CD14-positive monocyte (primary cell): ENCODE measurements at regions not wholly inside any gene's neighbourhood (a gene's known extent, or its start where the extent isn't known, plus 50 kb on each side); places are given as distances from the start of the nearest gene placed in this dataset.

Experiments used
- DNase-seq, 3 donors: peaks; one replicate each; pipeline ENCODE4 v3.0.0-alpha.2; 2011 to 2022
- H2AFZ ChIP-seq: 2 replicates; pipeline ENCODE4 v1.6.0; 2012; ENCODE audit warnings: mild to moderate bottlenecking, low read depth, low read length, inconsistent platforms; ENCODE audit not compliant: insufficient read depth, poor library complexity, severe bottlenecking
- H3K27ac ChIP-seq, 2 donors: 1 replicate in 1 of 2; 2 replicates in 1 of 2; pipeline ENCODE4 v1.5.1; 2012 to 2013; ENCODE audit warnings: low read length in 2 of 2, control low read depth in 1 of 2, inconsistent platforms in 1 of 2, low read depth in 1 of 2, mild to moderate bottlenecking in 1 of 2
- H3K27me3 ChIP-seq, 2 donors: one replicate each; pipeline versions ENCODE4 v1.6.0 to v1.6.1; 2011 to 2013; ENCODE audit warnings: low read length in 2 of 2; ENCODE audit not compliant: control insufficient read depth in 2 of 2, insufficient read depth in 2 of 2
- H3K36me3 ChIP-seq, 2 donors: replicated peaks in 1 of 2; 1 replicate in 1 of 2; 2 replicates in 1 of 2; pipeline versions ENCODE4 v1.5.1 to v1.6.1; 2012 to 2013; ENCODE audit warnings: low read length in 2 of 2, control low read depth in 1 of 2, inconsistent platforms in 1 of 2, mild to moderate bottlenecking in 1 of 2; ENCODE audit not compliant: insufficient read depth in 2 of 2, control insufficient read depth in 1 of 2
- H3K4me1 ChIP-seq, 2 donors: 1 replicate in 1 of 2; 2 replicates in 1 of 2; pipeline versions ENCODE4 v1.5.1 to v1.6.1; 2012 to 2013; ENCODE audit warnings: low read length in 2 of 2, control low read depth in 1 of 2, inconsistent platforms in 1 of 2, mild to moderate bottlenecking in 1 of 2, moderate library complexity in 1 of 2; ENCODE audit not compliant: insufficient read depth in 2 of 2, control insufficient read depth in 1 of 2
- H3K4me2 ChIP-seq: replicated peaks from 2 replicates; pipeline ENCODE3; 2012; ENCODE audit warnings: low read length, moderate library complexity, mild to moderate bottlenecking; ENCODE audit not compliant: poor library complexity, severe bottlenecking; ENCODE audit errors: extremely low read depth
- H3K4me3 ChIP-seq, 3 experiments: fragments of 200-600 bp in 1 of 3; sonication (generic) in 1 of 3; replicated peaks in 1 of 3; 1 replicate in 2 of 3; 2 replicates in 1 of 3; pipeline ENCODE4 v1.5.1; 2011 to 2013; ENCODE audit warnings: low read length in 3 of 3, mild to moderate bottlenecking in 3 of 3, control low read depth in 2 of 3, low read depth in 2 of 3, inconsistent platforms in 1 of 3, moderate library complexity in 1 of 3
- H3K79me2 ChIP-seq: 2 replicates; pipeline ENCODE4 v1.6.0; 2012; ENCODE audit warnings: mild to moderate bottlenecking, control low read depth, inconsistent platforms, low read length, moderate library complexity; ENCODE audit not compliant: insufficient read depth
- H3K9ac ChIP-seq: 2 replicates; pipeline ENCODE4 v1.6.0; 2017; ENCODE audit warnings: low read length, mild to moderate bottlenecking; ENCODE audit not compliant: insufficient read depth, poor library complexity, severe bottlenecking
- H3K9me3 ChIP-seq, 2 donors: replicated peaks in 1 of 2; 1 replicate in 1 of 2; 2 replicates in 1 of 2; pipeline versions ENCODE4 v1.5.1 to v1.6.1; 2012 to 2013; ENCODE audit warnings: low read length in 2 of 2, control low read depth in 1 of 2; ENCODE audit not compliant: control insufficient read depth in 1 of 2, insufficient read depth in 1 of 2
- H4K20me1 ChIP-seq: 2 replicates; pipeline ENCODE4 v1.6.0; 2012; ENCODE audit warnings: mild to moderate bottlenecking, low read length, control low read depth, moderate library complexity; ENCODE audit not compliant: insufficient read depth
- H3K27ac Mint-ChIP-seq, 7 donors: one replicate each; pipeline ENCODE4 v1.8.0; 2020; ENCODE audit warnings: mild to moderate bottlenecking in 7 of 7, mixed read lengths in 7 of 7, moderate library complexity in 6 of 7, inconsistent platforms in 2 of 7
- H3K27me3 Mint-ChIP-seq, 3 donors: one replicate each; pipeline ENCODE4 v1.8.0; 2021 to 2022; ENCODE audit warnings: low read depth in 3 of 3, mild to moderate bottlenecking in 3 of 3, mixed read lengths in 3 of 3, moderate library complexity in 3 of 3, inconsistent platforms in 1 of 3
- H3K36me3 Mint-ChIP-seq, 2 donors: one replicate each; pipeline ENCODE4 v1.8.0; 2020; ENCODE audit warnings: mixed read lengths in 2 of 2, inconsistent platforms in 1 of 2, mild to moderate bottlenecking in 1 of 2
- H3K4me1 Mint-ChIP-seq: one replicate; pipeline ENCODE4 v1.8.0; 2020; ENCODE audit warnings: mild to moderate bottlenecking, mixed read lengths
- H3K4me3 Mint-ChIP-seq, 2 donors: one replicate each; pipeline ENCODE4 v1.8.0; 2020; ENCODE audit warnings: mild to moderate bottlenecking in 2 of 2, mixed read lengths in 2 of 2, moderate library complexity in 1 of 2
- H3K9me3 Mint-ChIP-seq, 7 donors: one replicate each; pipeline ENCODE4 v1.8.0; 2020 to 2022; ENCODE audit warnings: mixed read lengths in 7 of 7, mild to moderate bottlenecking in 6 of 7, moderate library complexity in 6 of 7, inconsistent platforms in 2 of 7
- CTCF ChIP-seq: fragments of 200-600 bp; IDR thresholded peaks from one replicate; pipeline ENCODE4 v1.8.0; 2022; ENCODE audit warnings: antibody characterized with exemption, mild to moderate bottlenecking
- WGBS: methylation state at CpG from one replicate; pipeline ENCODE4 v1.1.5; 2013; ENCODE audit warnings: missing lambda C conversion rate; ENCODE audit not compliant: insufficient coverage; 5-methylcytosine and 5-hydroxymethylcytosine counted together
- intact Hi-C, 2 donors: fragments of 100-400 bp; cut with micrococcal nuclease; formaldehyde crosslinking; loops; one replicate each; pipeline versions ENCODE4 v1.15.0 to v1.15.1; 2023

GRCh38 chr4:79497001-79497400, 89.0 kb upstream of the GK2 start:
- no peak overlapping the region for H3K4me3 Mint-ChIP-seq

GRCh38 chr4:79495447-79495846, 87.4 kb upstream of the GK2 start:
- no peaks in the 10 kb centered on the region for H4K20me1 ChIP-seq
- H3K79me2 ChIP-seq = no peaks in the 10 kb centered on the region
- no peak overlapping the region for H2AFZ ChIP-seq
- no peaks in the 10 kb centered on the region for H3K36me3 Mint-ChIP-seq
- no peaks in the 10 kb centered on the region for H3K36me3 ChIP-seq
- 100% methylated on average over 1 of the region's 1 CpG for WGBS
- TF ChIP-seq CTCF = no peak
- peaks cover 0 to 2% (median 2%) of the 10 kb centered on the region in 3 donors for H3K27me3 Mint-ChIP-seq
- H3K27ac Mint-ChIP-seq = no peak overlapping the region
- no peak overlapping the region for H3K4me3 Mint-ChIP-seq
- H3K9ac ChIP-seq = no peak overlapping the region
- H3K27ac ChIP-seq = no peak overlapping the region
- H3K4me1 ChIP-seq = no peaks in the 10 kb centered on the region
- no peaks in the 10 kb centered on the region for H3K4me1 Mint-ChIP-seq
- peaks cover 0 to 5% of the 10 kb centered on the region in 2 donors for H3K9me3 ChIP-seq
- no peak for DNase-seq
- intact Hi-C loops = no loop called here
- no peak overlapping the region for H3K4me3 ChIP-seq
- H3K4me2 ChIP-seq = no peak overlapping the region
- peaks cover 0 to 10% (median 6%) of the 10 kb centered on the region in 7 donors for H3K9me3 Mint-ChIP-seq
- no peaks in the 10 kb centered on the region for H3K27me3 ChIP-seq

More at GRCh38 chr4:79497001-79497400, 89.0 kb upstream of the GK2 start:
- WGBS = 83% methylated on average over 1 of the region's 1 CpG
- Histone ChIP-seq H3K36me3 (no peaks in the 10 kb centered on the region), H3K79me2 (no peaks in the 10 kb centered on the region), H3K27ac (no peak overlapping the region), H3K9me3 (peaks cover 0 to under 1% of the 10 kb centered on the region in 2 donors), H4K20me1 (no peaks in the 10 kb centered on the region), H3K9ac (no peak overlapping the region), H3K27me3 (no peaks in the 10 kb centered on the region), H3K4me1 (no peaks in the 10 kb centered on the region), H2AFZ (no peak overlapping the region), H3K4me2 (no peak overlapping the region), H3K4me3 (no peak overlapping the region)
- peaks cover 0 to 2% (median 2%) of the 10 kb centered on the region in 3 donors for H3K27me3 Mint-ChIP-seq
- peaks cover 2 to 8% (median 4%) of the 10 kb centered on the region in 7 donors for H3K9me3 Mint-ChIP-seq
- no peak for TF ChIP-seq CTCF
- H3K27ac Mint-ChIP-seq = no peak overlapping the region
- intact Hi-C loops = no loop called here
- DNase-seq = no peak
- no peaks in the 10 kb centered on the region for H3K4me1 Mint-ChIP-seq
- no peaks in the 10 kb centered on the region for H3K36me3 Mint-ChIP-seq
